ENCODE measurements at regions not wholly inside any gene's neighbourhood (a gene's known extent, or its start where the extent isn't known, plus 50 kb on each side); places are given as distances from the start of the nearest gene placed in this dataset.

GRCh38 chr13:103805771-103806170 is 739.6 kb upstream of the SLC10A2 start:
- ChIA-PET CTCF (interaction anchor here (1.0 kb wide), 1 partner anchor 8 kb away, joined by 3 read pairs; no protein-coding TSS in a partner anchor), POLR2A (no interaction called here)
- no peak for DNase-seq (ENCODE audit: extremely low spot score)
- TF ChIP-seq CTCF (IDR thresholded peaks at IDR 0.05; ENCODE audit: control extremely low read depth, extremely low read depth, low read depth, missing control alignments): no peak

- no peak for TF ChIP-seq CTCF (IDR thresholded peaks at IDR 0.05; ENCODE audit: control extremely low read depth, extremely low read depth, low read depth, missing control alignments)
- CTCF ChIA-PET: no interaction called here
- POLR2A ChIA-PET: no interaction called here
- DNase-seq (ENCODE audit: extremely low spot score): no peak
Observed at GRCh38 chr13:103803349-103803748, 737.1 kb upstream of the SLC10A2 start.

GRCh38 chr13:103799028-103799427 is 732.8 kb upstream of the SLC10A2 start:
- no peak for DNase-seq (ENCODE audit: extremely low spot score)
- ChIA-PET CTCF (no interaction called here), POLR2A (no interaction called here)
- TF ChIP-seq CTCF (IDR thresholded peaks at IDR 0.05; ENCODE audit: control extremely low read depth, extremely low read depth, low read depth, missing control alignments): no peak

GRCh38 chr13:103795892-103796478 is 729.8 kb upstream of the SLC10A2 start:
- POLR2A ChIA-PET: no interaction called here
- no peak for TF ChIP-seq CTCF (IDR thresholded peaks at IDR 0.05; ENCODE audit: control extremely low read depth, extremely low read depth, low read depth, missing control alignments)
- CTCF ChIA-PET: interaction anchor here (0.9 to 1.1 kb wide), 2 partner anchors 10 to 17 kb away, joined by 3 read pairs; no protein-coding TSS in a partner anchor
- no peak for DNase-seq (ENCODE audit: extremely low spot score)

GRCh38 chr13:103794526-103794925 is 728.3 kb upstream of the SLC10A2 start:
- DNase-seq (ENCODE audit: extremely low spot score): no peak
- TF ChIP-seq CTCF (IDR thresholded peaks at IDR 0.05; ENCODE audit: control extremely low read depth, extremely low read depth, low read depth, missing control alignments): no peak
- ChIA-PET CTCF (interaction anchor here (0.9 kb wide), 1 partner anchor 29 kb away, joined by 3 read pairs; no protein-coding TSS in a partner anchor), POLR2A (no interaction called here)

- ChIA-PET CTCF (no interaction called here), POLR2A (no interaction called here)
- DNase-seq (ENCODE audit: extremely low spot score): no peak
- peak; percentile 1 for TF ChIP-seq CTCF (IDR thresholded peaks at IDR 0.05; ENCODE audit: control extremely low read depth, extremely low read depth, low read depth, missing control alignments)
Observed at GRCh38 chr13:103788061-103788652, 721.9 kb upstream of the SLC10A2 start.
